ENCODE measurements at regions not wholly inside any gene's neighbourhood (a gene's known extent, or its start where the extent isn't known, plus 50 kb on each side); places are given as distances from the start of the nearest gene placed in this dataset.

DNA sequence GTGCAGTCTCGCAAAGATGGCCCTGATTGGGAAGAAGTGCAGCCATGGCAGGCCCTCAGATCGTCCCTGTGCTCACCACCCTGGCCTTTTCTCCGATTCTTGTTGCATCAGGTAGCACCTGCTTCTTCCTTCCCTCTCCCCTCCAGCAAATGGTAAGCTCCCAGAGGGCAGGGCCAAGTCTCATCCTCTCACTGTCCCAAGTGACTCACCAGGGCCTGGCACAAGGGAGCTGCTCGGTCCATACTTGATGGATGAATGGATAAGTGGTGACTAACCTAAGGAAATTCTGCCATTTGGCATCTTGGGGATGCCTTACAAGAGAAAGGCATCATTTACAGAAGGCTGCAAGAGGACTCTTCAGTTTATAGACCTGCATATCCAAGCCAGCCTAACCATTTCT lies 84.9 kb downstream of the ZIC5 start:
- TF ChIP-seq POLR2AphosphoS5 (IDR thresholded peaks at IDR 0.05; ENCODE audit: borderline replicate concordance, low read depth, low read length) (no peak), EZH2 (IDR thresholded peaks at IDR 0.05) (no peak)

Data from SK-N-MC (cell line).